HL-60 (cell line): ENCODE measurements at regions not wholly inside any gene's neighbourhood (a gene's known extent, or its start where the extent isn't known, plus 50 kb on each side); places are given as distances from the start of the nearest gene placed in this dataset.

Experiments used
- GABPA ChIP-seq: IDR thresholded peaks from 2 replicates; pipeline ENCODE4 v1.6.1; 2012; ENCODE audit warnings: low read depth
- SPI1 ChIP-seq: IDR thresholded peaks from 2 replicates; pipeline ENCODE4 v1.6.1; 2012; ENCODE audit warnings: low read depth, mild to moderate bottlenecking, borderline replicate concordance
- TF ChIP-seq, protein P1 (sequence below): IDR thresholded peaks from one replicate; pipeline ENCODE4 v1.5.1; 2011; ENCODE audit warnings: low read length, control low read depth, inconsistent platforms; ENCODE audit not compliant: insufficient read depth
- TF ChIP-seq, protein P2 (sequence below): IDR thresholded peaks from 2 replicates; pipeline ENCODE4 v1.6.1; 2012; ENCODE audit warnings: low read depth; ENCODE audit not compliant: insufficient replicate concordance

DNA sequence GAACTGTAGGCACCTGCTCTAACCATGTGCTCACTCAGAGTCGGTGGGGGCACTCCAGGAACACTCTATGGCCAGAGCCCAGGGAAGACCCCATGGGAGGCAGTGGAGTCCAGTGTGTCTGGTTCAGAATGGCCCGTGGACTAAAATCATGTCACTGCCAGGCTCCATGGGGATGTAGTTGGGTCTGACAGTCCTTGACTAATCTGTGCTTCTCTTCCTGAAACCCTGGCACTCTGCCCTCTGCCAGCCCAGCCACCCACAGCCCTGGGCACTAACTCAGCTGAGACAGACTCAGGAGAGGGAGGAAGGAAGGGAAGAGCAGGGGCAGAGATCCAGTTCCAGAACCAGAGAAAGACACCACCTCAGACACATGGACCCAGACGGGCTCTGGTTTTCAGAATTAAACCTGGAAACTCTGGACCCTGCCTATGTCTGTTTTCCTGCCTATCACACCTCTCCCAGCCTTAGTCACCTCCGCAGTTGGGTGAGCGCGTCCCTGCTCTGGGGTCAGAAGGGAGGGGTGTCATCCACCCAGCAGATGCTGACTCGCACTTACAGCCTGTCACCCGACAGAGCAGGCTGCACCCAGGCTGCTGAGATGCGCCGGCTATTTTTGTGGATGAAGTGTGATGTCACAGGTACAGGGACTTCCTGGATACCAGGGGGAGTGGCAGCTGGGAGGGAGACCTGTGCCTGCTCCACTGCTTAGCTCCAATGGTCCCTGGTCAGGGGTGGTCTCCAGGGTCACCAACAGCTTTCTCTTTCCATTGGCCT is 56.8 kb upstream of the INSYN1 start:
- TF ChIP-seq, protein P1, sequence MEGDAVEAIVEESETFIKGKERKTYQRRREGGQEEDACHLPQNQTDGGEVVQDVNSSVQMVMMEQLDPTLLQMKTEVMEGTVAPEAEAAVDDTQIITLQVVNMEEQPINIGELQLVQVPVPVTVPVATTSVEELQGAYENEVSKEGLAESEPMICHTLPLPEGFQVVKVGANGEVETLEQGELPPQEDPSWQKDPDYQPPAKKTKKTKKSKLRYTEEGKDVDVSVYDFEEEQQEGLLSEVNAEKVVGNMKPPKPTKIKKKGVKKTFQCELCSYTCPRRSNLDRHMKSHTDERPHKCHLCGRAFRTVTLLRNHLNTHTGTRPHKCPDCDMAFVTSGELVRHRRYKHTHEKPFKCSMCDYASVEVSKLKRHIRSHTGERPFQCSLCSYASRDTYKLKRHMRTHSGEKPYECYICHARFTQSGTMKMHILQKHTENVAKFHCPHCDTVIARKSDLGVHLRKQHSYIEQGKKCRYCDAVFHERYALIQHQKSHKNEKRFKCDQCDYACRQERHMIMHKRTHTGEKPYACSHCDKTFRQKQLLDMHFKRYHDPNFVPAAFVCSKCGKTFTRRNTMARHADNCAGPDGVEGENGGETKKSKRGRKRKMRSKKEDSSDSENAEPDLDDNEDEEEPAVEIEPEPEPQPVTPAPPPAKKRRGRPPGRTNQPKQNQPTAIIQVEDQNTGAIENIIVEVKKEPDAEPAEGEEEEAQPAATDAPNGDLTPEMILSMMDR = no peak
- TF ChIP-seq GABPA (no peak), SPI1 (no peak)
- TF ChIP-seq, protein P2, sequence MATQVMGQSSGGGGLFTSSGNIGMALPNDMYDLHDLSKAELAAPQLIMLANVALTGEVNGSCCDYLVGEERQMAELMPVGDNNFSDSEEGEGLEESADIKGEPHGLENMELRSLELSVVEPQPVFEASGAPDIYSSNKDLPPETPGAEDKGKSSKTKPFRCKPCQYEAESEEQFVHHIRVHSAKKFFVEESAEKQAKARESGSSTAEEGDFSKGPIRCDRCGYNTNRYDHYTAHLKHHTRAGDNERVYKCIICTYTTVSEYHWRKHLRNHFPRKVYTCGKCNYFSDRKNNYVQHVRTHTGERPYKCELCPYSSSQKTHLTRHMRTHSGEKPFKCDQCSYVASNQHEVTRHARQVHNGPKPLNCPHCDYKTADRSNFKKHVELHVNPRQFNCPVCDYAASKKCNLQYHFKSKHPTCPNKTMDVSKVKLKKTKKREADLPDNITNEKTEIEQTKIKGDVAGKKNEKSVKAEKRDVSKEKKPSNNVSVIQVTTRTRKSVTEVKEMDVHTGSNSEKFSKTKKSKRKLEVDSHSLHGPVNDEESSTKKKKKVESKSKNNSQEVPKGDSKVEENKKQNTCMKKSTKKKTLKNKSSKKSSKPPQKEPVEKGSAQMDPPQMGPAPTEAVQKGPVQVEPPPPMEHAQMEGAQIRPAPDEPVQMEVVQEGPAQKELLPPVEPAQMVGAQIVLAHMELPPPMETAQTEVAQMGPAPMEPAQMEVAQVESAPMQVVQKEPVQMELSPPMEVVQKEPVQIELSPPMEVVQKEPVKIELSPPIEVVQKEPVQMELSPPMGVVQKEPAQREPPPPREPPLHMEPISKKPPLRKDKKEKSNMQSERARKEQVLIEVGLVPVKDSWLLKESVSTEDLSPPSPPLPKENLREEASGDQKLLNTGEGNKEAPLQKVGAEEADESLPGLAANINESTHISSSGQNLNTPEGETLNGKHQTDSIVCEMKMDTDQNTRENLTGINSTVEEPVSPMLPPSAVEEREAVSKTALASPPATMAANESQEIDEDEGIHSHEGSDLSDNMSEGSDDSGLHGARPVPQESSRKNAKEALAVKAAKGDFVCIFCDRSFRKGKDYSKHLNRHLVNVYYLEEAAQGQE = no peak
